Osteocyte (in vitro differentiated cells): ENCODE measurements at regions not wholly inside any gene's neighbourhood (a gene's known extent, or its start where the extent isn't known, plus 50 kb on each side); places are given as distances from the start of the nearest gene placed in this dataset.

Source experiments
- DNase-seq: peaks from one replicate; pipeline ENCODE4 v3.0.0; 2021; ENCODE audit warnings: mixed read lengths; ENCODE audit not compliant: unreplicated experiment; ENCODE audit errors: extremely low spot score
- H3K27ac Mint-ChIP-seq: one replicate; pipeline ENCODE4 v1.8.0; 2021; ENCODE audit warnings: mild to moderate bottlenecking, mixed read lengths; ENCODE audit not compliant: unreplicated experiment
- H3K27me3 Mint-ChIP-seq: one replicate; pipeline ENCODE4 v1.8.0; 2021; ENCODE audit warnings: mixed read lengths; ENCODE audit not compliant: unreplicated experiment
- H3K36me3 Mint-ChIP-seq: one replicate; pipeline ENCODE4 v1.8.0; 2021; ENCODE audit warnings: mixed read lengths; ENCODE audit not compliant: unreplicated experiment
- H3K4me1 Mint-ChIP-seq: one replicate; pipeline ENCODE4 v1.8.0; 2021; ENCODE audit warnings: mixed read lengths; ENCODE audit not compliant: unreplicated experiment
- H3K4me3 Mint-ChIP-seq: one replicate; pipeline ENCODE4 v1.8.0; 2021; ENCODE audit warnings: mild to moderate bottlenecking, moderate library complexity, mixed read lengths; ENCODE audit not compliant: unreplicated experiment
- H3K9me3 Mint-ChIP-seq: one replicate; pipeline ENCODE4 v1.8.0; 2021; ENCODE audit warnings: mixed read lengths; ENCODE audit not compliant: unreplicated experiment
- TF ChIP-seq, protein P1 (sequence below): fragments of 200-600 bp; sonication (generic); IDR thresholded peaks from 2 replicates; pipeline ENCODE4 v1.5.0; 2021; ENCODE audit warnings: antibody characterized with exemption, mild to moderate bottlenecking, moderate library complexity

DNA sequence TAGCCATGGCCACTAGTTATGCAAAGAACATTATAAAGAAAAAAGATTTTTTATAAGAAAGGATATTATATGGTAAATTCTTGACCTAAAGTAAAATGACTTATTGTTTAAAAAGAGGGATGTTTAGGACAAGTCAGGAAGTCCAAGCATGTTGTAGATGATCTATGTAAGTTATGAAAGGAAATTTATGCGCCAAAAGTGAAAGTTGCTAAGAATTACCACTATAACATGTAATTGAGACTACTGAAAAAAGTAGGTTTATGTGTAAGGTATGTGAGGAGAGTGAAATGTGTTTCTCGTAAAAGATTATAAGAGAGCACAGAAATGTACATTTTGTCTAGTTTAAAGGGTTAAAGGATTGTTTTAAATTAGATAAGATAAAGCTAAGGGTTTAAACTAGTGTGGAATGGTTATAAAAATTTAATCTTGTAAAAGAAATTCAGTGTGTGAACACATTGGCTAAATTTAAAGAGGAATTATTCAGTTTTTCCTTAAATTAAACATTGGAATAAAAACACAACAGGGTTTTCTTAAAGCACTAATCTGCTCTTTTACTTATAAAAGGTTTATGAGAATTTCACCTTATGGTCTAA is 1100.4 kb upstream of the EDIL3 start:
- Mint-ChIP-seq H3K27me3 (no peaks in the 10 kb centered on the region), H3K4me1 (no peaks in the 10 kb centered on the region), H3K27ac (no peak overlapping the region), H3K9me3 (peaks cover 14% of the 10 kb centered on the region), H3K36me3 (no peaks in the 10 kb centered on the region), H3K4me3 (no peak overlapping the region)
- TF ChIP-seq, protein P1, sequence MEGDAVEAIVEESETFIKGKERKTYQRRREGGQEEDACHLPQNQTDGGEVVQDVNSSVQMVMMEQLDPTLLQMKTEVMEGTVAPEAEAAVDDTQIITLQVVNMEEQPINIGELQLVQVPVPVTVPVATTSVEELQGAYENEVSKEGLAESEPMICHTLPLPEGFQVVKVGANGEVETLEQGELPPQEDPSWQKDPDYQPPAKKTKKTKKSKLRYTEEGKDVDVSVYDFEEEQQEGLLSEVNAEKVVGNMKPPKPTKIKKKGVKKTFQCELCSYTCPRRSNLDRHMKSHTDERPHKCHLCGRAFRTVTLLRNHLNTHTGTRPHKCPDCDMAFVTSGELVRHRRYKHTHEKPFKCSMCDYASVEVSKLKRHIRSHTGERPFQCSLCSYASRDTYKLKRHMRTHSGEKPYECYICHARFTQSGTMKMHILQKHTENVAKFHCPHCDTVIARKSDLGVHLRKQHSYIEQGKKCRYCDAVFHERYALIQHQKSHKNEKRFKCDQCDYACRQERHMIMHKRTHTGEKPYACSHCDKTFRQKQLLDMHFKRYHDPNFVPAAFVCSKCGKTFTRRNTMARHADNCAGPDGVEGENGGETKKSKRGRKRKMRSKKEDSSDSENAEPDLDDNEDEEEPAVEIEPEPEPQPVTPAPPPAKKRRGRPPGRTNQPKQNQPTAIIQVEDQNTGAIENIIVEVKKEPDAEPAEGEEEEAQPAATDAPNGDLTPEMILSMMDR, result no peak
- DNase-seq, result no peak

DNA sequence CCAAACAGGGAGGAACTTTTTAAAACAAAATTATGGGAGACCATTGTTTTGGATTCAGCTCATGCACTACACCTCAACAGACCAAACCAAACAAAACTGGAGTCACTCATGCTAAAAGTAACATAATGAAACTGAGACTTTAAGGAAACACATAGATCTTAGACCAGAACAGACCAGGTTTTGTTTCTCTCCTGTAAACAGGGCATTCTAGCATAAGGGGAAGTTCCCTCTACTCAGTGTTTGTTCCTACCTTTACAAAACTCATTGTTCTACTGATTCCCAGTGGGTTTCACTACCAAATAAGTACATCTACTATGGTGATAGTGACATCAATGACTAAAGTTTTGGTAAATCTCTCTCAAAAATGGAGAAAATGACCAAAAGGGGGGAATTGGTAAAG is 1103.6 kb upstream of the EDIL3 start:
- Mint-ChIP-seq H3K27ac (no peak overlapping the region), H3K27me3 (no peaks in the 10 kb centered on the region), H3K36me3 (no peaks in the 10 kb centered on the region), H3K9me3 (peaks cover 29% of the 10 kb centered on the region), H3K4me3 (no peak overlapping the region), H3K4me1 (no peaks in the 10 kb centered on the region)
- TF ChIP-seq, protein P1, result no peak
- DNase-seq, result no peak

DNA sequence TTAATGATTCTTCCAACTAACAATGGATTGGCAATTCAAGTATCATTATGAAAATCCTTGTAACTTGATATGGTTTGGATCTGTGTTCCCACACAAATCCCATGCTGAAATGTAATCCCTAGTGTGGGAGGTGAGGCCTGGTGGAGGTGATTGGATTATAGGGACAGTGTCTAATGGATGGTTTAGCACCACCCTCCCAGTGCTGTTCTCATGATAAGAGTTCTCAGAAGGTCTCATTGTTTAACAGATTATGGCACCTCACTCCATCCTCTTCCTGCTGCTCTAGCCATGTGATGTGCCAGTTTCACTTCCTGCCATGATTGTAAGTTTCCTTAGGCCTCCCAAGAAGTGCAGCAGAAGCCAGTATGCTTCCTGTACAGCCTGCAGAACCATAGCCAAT is 1116.2 kb upstream of the EDIL3 start:
- no peaks in the 10 kb centered on the region for H3K9me3 Mint-ChIP-seq
- no peak for DNase-seq
- TF ChIP-seq, protein P1, result no peak
- H3K27me3 Mint-ChIP-seq, result peaks cover 8% of the 10 kb centered on the region
- no peaks in the 10 kb centered on the region for H3K36me3 Mint-ChIP-seq
- H3K27ac Mint-ChIP-seq, result no peak overlapping the region
- no peak overlapping the region for H3K4me3 Mint-ChIP-seq
- H3K4me1 Mint-ChIP-seq, result no peaks in the 10 kb centered on the region

DNA sequence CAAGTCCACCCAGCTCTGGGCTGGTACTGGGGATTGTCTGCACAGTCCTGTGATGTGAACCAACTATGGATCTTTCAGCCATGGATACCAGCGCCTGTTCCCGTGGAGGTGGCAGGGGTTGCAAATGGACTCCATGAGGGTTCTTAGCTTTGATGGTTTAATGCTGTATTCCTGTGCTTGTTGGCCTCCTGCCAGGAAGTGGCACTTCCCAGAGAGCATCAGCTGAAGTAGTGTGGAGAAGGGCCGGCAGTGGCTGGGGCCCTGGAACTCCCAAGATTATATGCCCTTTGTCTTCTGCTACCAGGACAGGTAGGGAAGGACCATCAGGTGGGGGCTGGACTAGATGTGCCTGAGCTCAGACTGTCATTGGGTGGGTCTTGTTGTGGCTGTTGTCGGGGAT is 1104.8 kb upstream of the COX7C start:
- Mint-ChIP-seq H3K9me3 (peaks cover 8% of the 10 kb centered on the region), H3K4me1 (no peaks in the 10 kb centered on the region), H3K4me3 (no peak overlapping the region), H3K27ac (no peak overlapping the region), H3K36me3 (no peaks in the 10 kb centered on the region), H3K27me3 (peaks cover 4% of the 10 kb centered on the region)
- TF ChIP-seq, protein P1, result no peak
- no peak for DNase-seq

DNA sequence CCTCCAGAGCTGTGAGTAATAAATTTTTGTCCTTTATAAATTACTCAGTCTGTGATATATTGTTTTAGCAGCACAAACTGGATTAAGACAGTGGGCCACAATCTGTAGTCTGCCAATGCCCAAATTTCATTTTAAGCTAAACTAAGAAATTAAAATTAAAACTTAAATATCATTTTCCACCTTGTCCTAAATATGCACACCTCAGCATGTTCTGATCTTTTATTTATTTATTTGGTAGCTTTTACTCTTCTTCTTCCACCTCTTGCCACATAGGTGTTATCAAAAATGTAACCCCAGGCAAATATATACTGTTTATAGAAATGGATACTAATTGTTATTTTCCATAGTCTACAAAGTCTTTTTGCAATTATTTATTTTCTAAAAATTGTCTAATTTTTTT is 1102.2 kb upstream of the COX7C start:
- H3K27me3 Mint-ChIP-seq, result peaks cover 4% of the 10 kb centered on the region
- H3K9me3 Mint-ChIP-seq, result no peaks in the 10 kb centered on the region
- H3K4me1 Mint-ChIP-seq, result no peaks in the 10 kb centered on the region
- DNase-seq, result no peak
- no peaks in the 10 kb centered on the region for H3K36me3 Mint-ChIP-seq
- H3K27ac Mint-ChIP-seq, result no peak overlapping the region
- TF ChIP-seq, protein P1, result no peak
- H3K4me3 Mint-ChIP-seq, result no peak overlapping the region
